GM12878 (cell line): ENCODE measurements at regions not wholly inside any gene's neighbourhood (a gene's known extent, or its start where the extent isn't known, plus 50 kb on each side); places are given as distances from the start of the nearest gene placed in this dataset.

Source experiments
- ATAC-seq: fragments of 200-7000 bp; cut with Tn5 transposase; 3 replicates; pipeline ENCODE4 v1.9.1; 2020; ENCODE audit warnings: mild to moderate bottlenecking, moderate library complexity
- BruUV-seq: library from RNA; stranded (reverse); fragments of 400-500 nt; replicated peaks from 2 replicates; lab custom pipeline; 2021; lab: Mats Ljungman, UMichigan
- CTCF ChIA-PET: fragments of 300-600 bp; sonication (Branson Sonifier 250); formaldehyde crosslinking; extraction: SDS; loops from one replicate; lab custom pipeline; 2021; ENCODE audit warnings: inconsistent platforms; lab: Yijun Ruan, JAX
- POLR2A ChIA-PET: fragments of 350-600 bp; formaldehyde crosslinking; extraction: SDS; loops from one replicate; lab custom pipeline; 2021; ENCODE audit warnings: inconsistent platforms; lab: Charles Lee
- RAD21 ChIA-PET: fragments of 300-600 bp; sonication (Branson Sonifier 250); formaldehyde crosslinking; loops from one replicate; lab custom pipeline; 2023; ENCODE audit warnings: antibody characterized with exemption; ENCODE audit not compliant: unreplicated experiment; lab: Charles Lee
- SMC1A ChIA-PET: fragments of 300-600 bp; sonication (Branson Sonifier 250); formaldehyde crosslinking; loops from one replicate; lab custom pipeline; 2023; ENCODE audit not compliant: unreplicated experiment, uncharacterized antibody; lab: Charles Lee
- DNase-seq: peaks from one replicate; pipeline ENCODE4 v3.0.0-alpha.2; 2011; ENCODE audit warnings: low read depth, low spot score
- FAIRE-seq: peaks from 3 replicates; lab custom pipeline; 2011; peaks lifted over from hg19 to GRCh38; lab: Jason Lieb, UNC
- H2AFZ ChIP-seq: 2 replicates; pipeline ENCODE4 v1.6.0; 2011; ENCODE audit warnings: low read depth, low read length, control low read depth; ENCODE audit not compliant: control insufficient read depth
- H3K27ac ChIP-seq: 2 replicates; pipeline ENCODE4 v1.5.1; 2011; ENCODE audit warnings: control low read depth; ENCODE audit not compliant: control insufficient read depth, insufficient read depth
- H3K27me3 ChIP-seq, 2 experiments: replicated peaks in 1 of 2; 2 replicates each; pipeline versions ENCODE4 v1.6.0 to v1.6.1; 2011; ENCODE audit warnings: low read length in 1 of 2; ENCODE audit not compliant: control insufficient read depth in 2 of 2, insufficient read depth in 2 of 2
- H3K36me3 ChIP-seq, 2 experiments: 2 replicates each; pipeline ENCODE4 v1.5.1; 2011; ENCODE audit warnings: low read length in 1 of 2; ENCODE audit not compliant: control insufficient read depth in 2 of 2, insufficient read depth in 2 of 2
- H3K4me1 ChIP-seq: 2 replicates; pipeline ENCODE4 v1.6.1; 2011; ENCODE audit warnings: mild to moderate bottlenecking, low read length, moderate library complexity, mixed read lengths; ENCODE audit not compliant: control insufficient read depth, insufficient read depth
- H3K4me2 ChIP-seq: 2 replicates; pipeline ENCODE4 v1.6.0; 2011; ENCODE audit warnings: control low read depth; ENCODE audit not compliant: control insufficient read depth, insufficient read depth
- H3K4me3 ChIP-seq: fragments of 200-600 bp; sonication (generic); 2 replicates; pipeline ENCODE4 v1.5.1; 2016
- H3K79me2 ChIP-seq: 2 replicates; pipeline ENCODE4 v1.6.0; 2011; ENCODE audit warnings: low read length; ENCODE audit not compliant: control insufficient read depth, insufficient read depth
- H3K9ac ChIP-seq: 2 replicates; pipeline ENCODE4 v1.8.0; 2011; ENCODE audit warnings: low read length, control low read depth, mixed read lengths; ENCODE audit not compliant: control insufficient read depth, insufficient read depth
- H3K9me3 ChIP-seq: replicated peaks from 3 replicates; pipeline ENCODE4 v1.5.1; 2011; ENCODE audit warnings: mild to moderate bottlenecking, low read length; ENCODE audit not compliant: control insufficient read depth, insufficient read depth
- H4K20me1 ChIP-seq: 2 replicates; pipeline ENCODE4 v1.6.0; 2011; ENCODE audit not compliant: control insufficient read depth, insufficient read depth
- STAT1 ChIP-seq: fragments of 450-650 bp; conservative IDR thresholded peaks from 2 replicates; pipeline ENCODE4 v1.6.1; 2014; ENCODE audit warnings: antibody characterized with exemption, mild to moderate bottlenecking
- SUPT20H ChIP-seq: IDR thresholded peaks from 2 replicates; pipeline ENCODE4 v1.6.1; 2011; ENCODE audit warnings: low read depth, mild to moderate bottlenecking, low read length, moderate library complexity, borderline replicate concordance; ENCODE audit not compliant: control insufficient read depth
- ZBTB40 ChIP-seq: fragments of 450-650 bp; IDR thresholded peaks from 2 replicates; pipeline ENCODE4 v1.6.1; 2016; ENCODE audit warnings: mild to moderate bottlenecking, moderate library complexity, borderline replicate concordance
- ZNF217 ChIP-seq: fragments of 450-650 bp; IDR thresholded peaks from 2 replicates; pipeline ENCODE4 v1.6.1; 2017; ENCODE audit warnings: antibody characterized with exemption, mild to moderate bottlenecking
- WGBS: methylation state at CpG from one replicate; pipeline ENCODE4 v1.1.6; 2016; ENCODE audit warnings: low lambda C conversion rate; ENCODE audit not compliant: insufficient replicate concordance, insufficient coverage; ENCODE audit errors: missing lambda C conversion rate; 5-methylcytosine and 5-hydroxymethylcytosine counted together
- in situ Hi-C: fragments of 300-500 bp; cut with MboI; formaldehyde crosslinking; loops from 9 replicates; pipeline ENCODE4 v1.14.3; 2018; ENCODE audit warnings: mixed read lengths
- intact Hi-C: fragments of 100-400 bp; cut with micrococcal nuclease; formaldehyde crosslinking; loops from one replicate; pipeline ENCODE4 v1.14.2; 2022; ENCODE audit not compliant: unreplicated experiment

DNA sequence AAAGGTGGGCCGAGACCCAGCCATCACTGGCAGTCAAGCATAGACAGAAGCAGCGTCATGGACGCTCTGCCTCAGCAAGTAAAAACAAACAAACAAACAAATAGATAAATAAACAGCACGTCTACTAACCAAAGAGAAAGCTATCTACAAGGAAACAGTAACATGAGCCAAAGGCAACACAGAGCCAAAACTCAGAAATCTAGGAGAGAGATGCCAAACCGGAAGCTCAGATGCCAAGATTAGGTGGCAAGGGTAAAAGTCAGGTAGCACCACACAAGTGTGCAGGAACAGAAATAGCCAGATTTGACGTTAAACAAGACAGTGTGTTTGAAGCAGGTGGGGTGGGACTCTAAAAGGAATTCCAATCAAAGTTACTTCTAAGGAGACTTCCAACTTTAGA is 448.3 kb upstream of the NFIA start:
- no TSS peak for BruUV-seq
- POLR2A ChIA-PET: no interaction called here
- intact Hi-C loops: no loop called here

More for the DNA sequence above, 448.3 kb upstream of the NFIA start:
- Histone ChIP-seq H3K9me3 (no peaks in the 10 kb centered on the region), H3K4me1 (no peaks in the 10 kb centered on the region), H4K20me1 (no peaks in the 10 kb centered on the region), H3K9ac (no peak overlapping the region), H3K79me2 (no peaks in the 10 kb centered on the region), H3K36me3 (no peaks in the 10 kb centered on the region), H3K4me3 (no peak overlapping the region), H2AFZ (no peak overlapping the region), H3K4me2 (no peak overlapping the region), H3K27ac (no peak overlapping the region), H3K27me3 (no peaks in the 10 kb centered on the region)
- DNase-seq (no peak), FAIRE-seq (no peak), ATAC-seq (no peak)
- in situ Hi-C loops: no loop called here
- ChIA-PET CTCF (no interaction called here), SMC1A (no interaction called here), RAD21 (no interaction called here)
- no peak for TF ChIP-seq STAT1
- TF ChIP-seq ZNF217: no peak
- no peak for TF ChIP-seq SUPT20H
- no peak for TF ChIP-seq ZBTB40
- 17% methylated on average over 6 of the region's 6 CpGs for WGBS
